Skin of body (tissue), 1 donor: ENCODE measurements at regions not wholly inside any gene's neighbourhood (a gene's known extent, or its start where the extent isn't known, plus 50 kb on each side); places are given as distances from the start of the nearest gene placed in this dataset.

Experiments used
- DNase-seq: peaks from one replicate; lab custom pipeline; 2025; lab: John Stamatoyannopoulos, UW

DNA sequence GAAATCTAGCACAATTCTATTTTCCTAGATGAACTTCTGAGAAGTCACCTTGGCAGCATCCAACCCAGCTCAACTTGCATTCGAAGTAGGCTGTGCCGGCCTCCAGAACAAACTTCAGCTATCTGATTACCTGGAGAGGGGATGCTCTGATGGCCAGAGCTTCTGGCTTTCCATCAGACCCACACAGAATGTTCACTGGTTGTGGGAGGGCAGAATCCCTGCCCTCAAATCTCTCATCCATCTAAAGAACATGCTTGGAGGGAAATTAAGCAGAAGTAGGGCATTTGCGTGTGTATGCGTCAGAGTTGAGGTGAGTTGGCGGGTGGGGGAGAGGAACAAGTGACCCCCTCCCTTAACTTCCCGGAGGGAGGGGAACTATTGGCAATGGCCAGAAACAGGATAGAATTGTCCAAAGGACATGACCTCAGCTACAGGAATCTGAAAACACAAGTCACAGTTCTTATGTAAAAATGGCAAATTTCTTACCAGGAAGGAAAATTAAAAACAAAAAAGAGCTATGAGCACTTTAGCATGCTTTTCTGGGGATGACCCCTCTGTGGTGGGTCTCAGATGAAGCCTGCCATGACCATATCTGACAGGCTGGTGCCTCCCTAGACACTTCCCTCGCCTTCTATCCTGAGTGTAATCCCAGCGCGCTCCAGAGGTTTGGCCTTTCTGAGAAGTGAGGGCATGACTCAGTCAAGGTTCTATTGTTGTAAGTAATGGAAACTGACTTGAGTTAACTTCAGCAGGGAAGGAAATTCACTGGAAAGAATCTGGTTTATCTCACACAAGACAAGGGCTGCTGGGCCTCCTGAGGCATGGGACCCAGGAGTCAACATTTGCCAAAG is 278.8 kb downstream of the RPS24 start:
- DNase-seq, result no peak

DNA sequence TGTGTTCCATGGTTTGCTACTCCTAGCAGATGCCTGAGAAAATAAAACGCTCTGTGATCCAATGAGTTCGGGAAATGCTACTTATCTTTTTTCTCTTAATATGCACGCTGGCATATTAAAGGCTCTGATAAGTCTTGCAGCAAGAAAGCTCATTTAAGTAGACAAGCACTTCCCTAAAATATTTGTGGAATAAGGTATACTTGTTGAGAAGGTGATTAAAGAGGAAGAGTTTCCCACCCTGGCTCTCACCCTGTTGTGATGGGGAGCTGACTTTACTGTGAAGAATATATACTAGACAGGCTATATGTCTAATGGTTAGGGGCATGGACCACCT is 279.4 kb downstream of the RPS24 start:
- DNase-seq, result no peak

DNA sequence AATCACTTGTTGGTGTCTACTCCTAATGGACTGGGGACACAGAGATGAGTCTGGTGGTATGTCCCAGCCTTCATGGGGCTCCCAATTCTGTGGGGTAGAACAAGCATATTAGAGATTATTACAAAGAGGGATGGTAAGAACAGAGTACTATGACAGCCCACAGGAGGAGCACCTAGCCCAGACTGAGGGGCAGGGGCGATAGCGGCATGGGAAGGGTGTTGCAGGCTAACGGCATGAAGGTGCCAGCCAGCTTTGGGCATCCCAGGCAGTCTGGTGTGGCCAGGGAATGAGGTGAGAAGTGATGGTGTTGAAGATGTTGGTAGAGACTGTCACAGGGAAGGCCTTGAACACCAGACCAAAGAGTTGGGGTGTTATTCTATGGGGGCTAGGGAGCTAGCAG is 280.0 kb downstream of the RPS24 start:
- DNase-seq, result no peak

DNA sequence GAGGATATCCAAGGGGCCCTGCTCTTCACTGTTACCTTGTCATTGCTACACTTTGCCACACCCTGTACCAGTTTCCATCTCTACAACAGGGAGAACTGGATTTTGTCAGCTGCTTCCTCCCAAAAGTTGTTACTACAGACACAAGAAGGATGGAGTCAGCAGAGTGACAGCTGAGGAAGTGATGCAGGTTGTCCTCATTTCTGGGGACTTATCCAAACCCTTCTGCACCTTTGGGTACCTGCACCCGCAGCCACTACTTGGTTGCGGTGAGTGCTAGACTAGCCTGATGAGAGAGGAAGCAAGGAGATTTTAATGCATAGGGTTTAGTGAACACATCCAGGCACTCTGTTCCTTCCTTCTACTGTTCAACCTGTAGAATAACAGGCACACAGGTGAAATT is 281.0 kb downstream of the RPS24 start:
- no peak for DNase-seq

- peak; percentile 46 for DNase-seq
Observed at GRCh38 chr10:78316451-78316931, 282.8 kb downstream of the RPS24 start.

- no peak for DNase-seq
Observed at GRCh38 chr10:78318305-78318704, 284.6 kb downstream of the RPS24 start.

- no peak for DNase-seq
Observed at GRCh38 chr10:78319371-78319770, 285.7 kb downstream of the RPS24 start.

DNA sequence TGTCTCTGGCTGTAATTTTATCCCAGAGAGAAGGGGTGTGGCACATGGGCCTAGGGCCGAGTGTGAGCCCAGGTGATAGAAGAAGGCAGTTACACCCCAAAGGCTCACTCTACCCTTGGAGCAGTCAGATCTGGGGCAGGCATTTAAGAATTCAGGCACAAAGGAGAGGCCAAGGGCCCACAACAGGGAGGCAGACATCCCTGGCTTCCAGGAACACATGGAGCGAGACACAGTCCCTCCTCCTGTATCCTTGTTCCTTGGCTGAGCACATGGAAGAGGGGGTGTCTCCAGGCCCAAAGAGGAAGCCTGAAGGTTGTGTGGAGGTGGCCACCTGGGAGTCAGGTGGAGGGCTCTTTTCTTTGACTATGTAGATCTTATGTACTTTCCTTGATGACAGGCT is 286.2 kb downstream of the RPS24 start:
- no peak for DNase-seq

- no peak for DNase-seq
Observed at GRCh38 chr10:78320506-78320905, 286.8 kb downstream of the RPS24 start.

- no peak for DNase-seq
Observed at GRCh38 chr10:78321000-78321399, 287.3 kb downstream of the RPS24 start.

DNA sequence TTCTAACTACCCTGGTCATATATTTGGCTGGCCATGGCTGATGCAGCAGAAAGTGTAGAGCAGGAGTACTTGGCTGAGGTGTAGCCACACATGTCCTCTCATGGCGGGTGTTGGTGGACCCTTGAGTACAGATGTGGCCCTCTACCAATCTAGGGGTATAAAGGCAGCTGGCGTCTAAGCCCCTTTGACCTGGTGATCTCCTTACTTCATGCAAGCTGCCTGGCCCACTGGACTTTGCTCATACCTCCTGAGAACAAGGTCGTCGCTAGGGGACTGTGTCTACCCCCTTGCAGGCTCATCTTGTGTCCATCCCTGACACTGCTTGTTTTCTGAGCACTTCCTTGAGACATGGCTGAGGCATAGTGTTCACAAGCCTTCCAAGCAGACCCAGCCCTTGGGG is 287.8 kb downstream of the RPS24 start:
- DNase-seq, result no peak

- no peak for DNase-seq
Observed at GRCh38 chr10:78326372-78326771, 292.7 kb downstream of the RPS24 start.

- DNase-seq, result no peak
Observed at GRCh38 chr10:78327778-78328591, 294.3 kb downstream of the RPS24 start.

- DNase-seq, result no peak
Observed at GRCh38 chr10:78328592-78329404, 295.1 kb downstream of the RPS24 start.

GRCh38 chr10:78330884-78331283 is 297.2 kb downstream of the RPS24 start:
- no peak for DNase-seq

DNA sequence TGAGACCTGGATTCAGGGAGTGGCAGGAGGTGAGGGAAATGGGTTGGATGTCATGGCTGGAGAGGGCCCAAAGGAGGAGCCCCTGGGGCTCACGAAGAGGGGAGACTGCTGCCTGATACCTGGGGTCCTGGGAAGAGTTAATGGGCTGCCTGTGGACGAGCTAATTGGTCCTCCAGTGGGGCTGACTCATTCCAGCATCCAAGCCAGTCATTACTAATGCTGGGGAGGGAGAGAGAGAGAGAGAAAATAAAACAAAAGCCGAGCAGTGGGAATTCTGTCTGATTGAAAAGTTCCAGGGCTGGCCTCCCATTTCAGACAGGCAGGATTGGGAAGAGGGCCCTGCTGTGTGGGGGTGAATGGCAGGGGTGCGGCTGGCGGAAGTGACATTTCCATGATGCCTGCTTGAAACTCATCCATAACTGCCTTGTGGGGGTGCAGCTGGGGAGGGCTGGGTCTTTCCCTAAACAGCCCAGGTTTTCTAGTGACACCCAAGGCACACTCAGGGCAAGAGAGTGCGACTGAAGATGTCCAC is 297.8 kb downstream of the RPS24 start:
- DNase-seq, result no peak

DNA sequence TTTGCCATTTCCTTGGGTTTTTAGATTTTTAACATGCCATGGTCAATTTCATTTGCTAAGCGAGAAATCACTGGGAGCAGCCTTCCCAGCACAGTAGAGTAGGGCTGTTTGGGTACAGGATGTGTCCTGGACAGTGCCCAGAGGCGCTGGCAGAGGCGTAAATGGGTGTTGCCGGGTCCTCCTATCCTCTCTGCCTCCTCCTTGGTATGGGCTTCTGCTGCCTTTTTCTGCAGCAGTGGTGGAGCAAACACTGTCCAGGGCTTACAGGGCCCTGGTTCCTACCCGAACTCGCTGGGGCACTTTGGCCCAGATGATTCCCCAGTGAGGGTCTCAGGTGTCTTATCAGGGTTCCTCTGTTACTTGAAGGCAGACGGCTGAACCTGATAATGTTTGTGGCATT is 298.3 kb downstream of the RPS24 start:
- DNase-seq, result no peak

- DNase-seq, result no peak
Observed at GRCh38 chr10:78332657-78333056, 299.0 kb downstream of the RPS24 start.

DNA sequence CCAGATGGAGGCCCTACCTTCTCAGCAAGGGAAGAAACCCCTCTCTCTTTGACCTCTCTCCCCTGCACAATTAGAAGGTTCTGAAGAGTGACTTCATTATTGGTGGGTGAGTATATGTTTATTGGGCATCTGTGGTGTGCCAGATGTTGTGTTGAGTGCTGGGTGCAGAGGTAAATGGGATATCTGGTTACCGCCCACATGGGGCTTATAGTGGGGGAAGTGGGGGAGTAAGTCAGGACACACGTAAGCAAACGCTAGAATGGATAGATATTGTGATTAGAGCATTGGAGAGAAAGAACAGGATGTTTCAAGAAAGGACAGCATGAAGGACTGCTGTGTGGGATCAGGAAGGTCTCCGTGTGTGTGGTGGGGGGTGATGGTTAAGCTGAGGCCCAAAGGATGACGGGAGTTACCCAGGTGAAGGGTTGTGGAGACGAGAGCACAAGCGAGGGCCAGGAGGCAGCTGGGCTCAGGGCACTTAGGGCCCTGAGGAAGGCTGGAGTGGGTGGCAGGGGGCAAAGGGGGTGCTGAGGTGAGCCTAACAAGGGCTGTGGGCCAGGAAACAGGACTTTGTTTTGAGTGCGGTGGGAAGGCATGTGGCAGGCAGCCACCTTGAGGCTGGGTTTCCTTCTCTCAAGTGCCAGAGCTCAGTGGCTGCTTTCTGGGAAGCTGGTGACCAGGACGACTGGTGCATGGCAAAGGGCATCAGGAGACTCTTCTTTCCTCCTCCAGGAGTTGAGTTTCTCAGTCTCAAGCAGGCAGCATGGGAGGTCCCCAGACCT is 299.9 kb downstream of the RPS24 start:
- no peak for DNase-seq

DNA sequence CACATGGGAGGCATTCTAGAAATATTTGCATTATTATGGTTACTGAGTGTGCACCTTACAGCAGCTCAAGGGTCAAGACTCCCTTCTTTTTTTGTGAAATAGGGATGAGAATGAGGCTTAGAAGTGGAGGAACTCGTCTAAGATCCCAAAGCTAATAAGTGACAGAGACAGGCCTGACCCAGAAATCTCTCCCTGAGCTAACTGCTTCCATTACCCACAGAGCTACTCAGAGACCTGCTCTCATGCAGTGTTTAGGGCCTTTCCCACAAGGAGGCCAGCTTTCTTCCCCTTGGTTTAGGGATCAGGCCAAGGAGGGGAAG is 301.7 kb downstream of the RPS24 start:
- no peak for DNase-seq
